Stimulated activated CD8-positive, alpha-beta memory T cell treated with anti-CD3 and anti-CD28 coated beads, Interleukin-12 subunit alpha, Interleukin-12 subunit beta, amount 100 ng/mL, for 24 hours (primary cell): ENCODE measurements at regions not wholly inside any gene's neighbourhood (a gene's known extent, or its start where the extent isn't known, plus 50 kb on each side); places are given as distances from the start of the nearest gene placed in this dataset.

Experiments used
- DNase-seq: peaks from one replicate; pipeline ENCODE4 v3.0.0-alpha.2; 2020; ENCODE audit errors: extremely low read depth

DNA sequence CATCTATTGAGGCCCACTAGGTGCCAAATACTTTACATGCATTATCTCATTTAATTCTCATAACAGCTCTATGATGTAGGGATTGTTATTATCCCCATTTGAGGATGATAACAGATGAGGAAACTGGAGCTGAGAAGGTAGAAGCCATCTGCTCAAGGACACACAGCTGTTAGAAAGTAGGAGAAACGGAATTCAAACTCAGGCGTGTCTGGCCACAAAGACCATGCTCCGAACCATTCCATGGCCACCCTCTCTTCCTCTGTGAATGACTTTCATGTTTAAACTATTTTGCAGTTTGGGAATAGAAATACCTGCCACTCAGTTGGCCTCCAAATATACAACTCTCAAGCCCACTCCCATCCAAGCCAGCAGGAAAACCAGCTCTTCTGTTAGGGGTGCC is 87.6 kb upstream of the ANKRD55 start:
- DNase-seq = no peak

DNA sequence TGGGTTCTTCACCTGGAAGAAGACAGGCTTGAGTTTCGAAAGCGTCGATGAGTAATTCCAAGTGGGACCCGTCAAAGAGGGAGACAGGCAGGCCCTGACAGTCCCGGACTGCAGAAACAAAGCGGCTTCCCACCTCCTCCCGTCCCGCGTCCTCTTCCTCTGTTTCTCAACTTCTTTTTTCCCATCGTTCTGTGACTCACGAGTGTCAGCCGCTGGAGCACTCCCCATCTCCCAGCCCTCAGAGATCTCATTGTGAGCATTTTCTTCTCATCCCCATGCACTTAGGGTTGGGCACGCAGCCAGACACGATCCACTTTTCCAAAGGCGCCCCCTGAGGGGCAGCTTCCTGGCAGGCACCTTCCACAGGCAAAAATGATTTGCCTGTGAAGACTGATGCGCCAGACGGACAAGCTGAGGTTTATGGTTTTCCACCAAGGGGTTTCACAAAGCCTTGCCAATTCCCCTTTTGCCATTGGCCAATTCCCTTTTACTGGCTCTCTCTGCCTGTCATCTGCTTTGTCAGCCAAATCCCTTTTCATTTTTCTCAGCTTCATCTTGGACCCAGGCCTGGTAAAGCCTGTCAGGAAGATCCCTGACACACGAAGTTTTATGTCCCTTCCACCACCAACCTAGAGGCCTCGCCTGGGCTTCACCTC is 86.5 kb upstream of the ANKRD55 start:
- DNase-seq = no peak

DNA sequence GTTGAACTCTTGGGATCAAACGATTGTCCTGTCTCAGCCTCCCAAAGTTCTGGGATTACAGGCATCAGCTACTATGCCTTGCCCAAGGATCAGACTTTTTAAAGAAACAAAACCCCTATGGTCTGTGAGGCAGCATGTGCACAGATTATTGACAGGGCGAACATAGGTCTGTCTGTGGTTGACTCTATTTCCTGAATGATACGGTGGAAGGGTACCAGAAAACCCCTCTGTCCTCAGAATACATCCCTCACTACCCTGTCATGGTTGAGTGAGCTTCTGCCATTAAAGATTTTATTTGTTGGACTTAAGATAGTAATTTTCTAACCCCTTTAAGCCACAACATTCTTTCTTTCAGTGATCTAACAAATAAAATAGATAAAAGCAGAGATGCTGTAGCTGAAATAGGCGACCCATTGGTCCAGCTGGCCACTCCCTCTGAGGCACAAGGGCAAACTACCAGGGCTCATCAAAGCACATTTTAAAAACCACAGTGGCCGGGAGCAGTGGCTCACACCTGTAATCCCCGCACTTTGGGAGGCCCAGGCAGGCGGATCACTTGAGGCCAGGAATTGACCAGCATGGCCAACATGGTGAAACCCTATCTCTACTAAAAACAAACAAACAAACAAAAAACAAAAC is 84.9 kb upstream of the ANKRD55 start:
- DNase-seq = no peak

DNA sequence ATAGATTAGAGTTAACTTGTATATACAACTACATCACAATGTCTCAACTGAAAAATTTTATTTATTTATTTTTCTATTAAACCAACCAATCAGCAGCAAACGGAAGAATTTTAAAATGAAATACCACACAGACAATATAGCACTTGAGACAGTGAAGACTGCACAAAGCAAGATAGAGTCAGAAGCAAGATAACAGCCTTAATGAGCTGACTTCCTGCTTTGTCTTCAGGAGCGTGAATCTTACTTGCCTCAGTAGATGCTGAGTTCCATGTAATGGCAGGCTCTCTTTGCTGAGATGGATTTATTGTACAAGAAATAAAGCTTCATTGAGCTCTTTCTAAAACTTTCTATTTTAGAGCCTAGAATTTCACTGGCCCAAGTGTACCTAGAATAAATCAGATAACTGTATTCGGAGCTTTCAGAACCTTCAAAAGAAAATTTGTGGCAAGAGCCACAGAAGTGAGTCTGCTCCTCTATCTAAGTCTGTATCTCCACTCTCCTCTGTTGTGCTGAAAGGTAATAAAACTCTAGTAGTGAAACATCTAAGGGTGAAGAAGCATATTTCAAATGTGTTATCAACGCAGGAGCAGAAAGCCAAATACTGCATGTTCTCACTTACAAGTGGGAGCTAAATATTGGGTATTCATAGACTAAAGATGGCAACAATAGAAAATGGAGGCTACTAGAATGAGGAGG is 83.3 kb upstream of the ANKRD55 start:
- no peak for DNase-seq

DNA sequence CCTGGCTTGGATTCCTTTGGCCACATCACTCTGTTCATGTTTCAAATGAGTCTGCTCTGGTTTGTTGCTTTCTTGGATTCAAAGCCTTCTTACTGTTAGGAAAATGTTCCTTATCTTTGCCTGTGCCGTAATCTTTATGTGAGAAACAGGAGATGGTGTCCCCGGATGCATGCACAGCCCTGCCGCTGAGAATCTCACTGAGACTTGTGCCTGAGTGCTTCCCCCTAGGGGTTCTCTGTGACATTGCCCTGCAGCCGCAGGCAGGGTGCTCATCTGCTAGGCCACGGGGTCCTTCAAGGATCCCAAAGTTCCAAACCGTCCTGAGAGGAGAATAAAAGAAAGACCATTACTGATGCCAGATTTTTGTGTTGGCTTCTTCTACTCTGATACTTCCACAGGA is 81.4 kb upstream of the ANKRD55 start:
- DNase-seq = no peak

DNA sequence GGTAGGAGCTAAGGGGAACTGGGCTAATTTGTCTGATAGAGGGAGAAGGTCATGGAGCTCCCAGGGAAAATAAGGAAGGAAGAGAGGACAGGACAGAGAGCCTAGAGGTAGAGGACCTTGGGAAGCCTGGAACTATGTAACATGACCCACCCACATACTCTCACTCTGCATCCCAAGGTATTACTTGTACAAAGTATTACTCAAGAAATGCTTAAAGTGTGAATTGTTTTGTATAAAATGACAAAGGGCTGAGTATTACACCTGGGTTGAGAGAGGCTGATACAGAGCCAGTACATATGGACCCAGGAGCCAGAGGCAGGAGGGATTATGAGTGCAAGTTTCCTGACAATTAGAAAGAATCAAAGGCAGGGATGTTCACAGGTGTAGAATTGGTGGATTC is 80.5 kb upstream of the ANKRD55 start:
- DNase-seq = no peak

DNA sequence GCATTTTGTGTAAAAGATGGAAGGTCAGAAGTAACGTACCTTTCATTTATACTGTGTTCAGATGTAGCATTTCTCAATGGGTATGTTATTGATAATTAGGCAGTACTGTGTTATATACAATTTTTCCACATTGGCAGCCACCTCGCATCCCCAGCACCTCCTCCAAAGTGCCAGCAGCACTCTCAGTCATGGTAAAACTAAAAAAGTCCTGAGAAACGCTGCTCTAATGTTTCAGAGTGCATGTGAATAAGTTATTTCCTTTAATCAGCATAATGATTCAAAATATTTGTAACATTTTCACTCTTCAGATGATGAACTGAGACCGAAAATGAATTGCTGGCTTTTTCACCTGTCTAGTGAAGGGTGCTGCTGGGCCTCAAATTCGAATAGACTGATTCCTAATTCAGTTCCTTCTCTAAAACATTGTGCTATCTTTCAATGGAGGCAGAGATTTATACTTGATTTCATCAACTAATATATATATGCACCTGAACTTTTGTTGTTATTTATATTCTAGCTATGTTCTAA is 79.9 kb upstream of the ANKRD55 start:
- no peak for DNase-seq

DNA sequence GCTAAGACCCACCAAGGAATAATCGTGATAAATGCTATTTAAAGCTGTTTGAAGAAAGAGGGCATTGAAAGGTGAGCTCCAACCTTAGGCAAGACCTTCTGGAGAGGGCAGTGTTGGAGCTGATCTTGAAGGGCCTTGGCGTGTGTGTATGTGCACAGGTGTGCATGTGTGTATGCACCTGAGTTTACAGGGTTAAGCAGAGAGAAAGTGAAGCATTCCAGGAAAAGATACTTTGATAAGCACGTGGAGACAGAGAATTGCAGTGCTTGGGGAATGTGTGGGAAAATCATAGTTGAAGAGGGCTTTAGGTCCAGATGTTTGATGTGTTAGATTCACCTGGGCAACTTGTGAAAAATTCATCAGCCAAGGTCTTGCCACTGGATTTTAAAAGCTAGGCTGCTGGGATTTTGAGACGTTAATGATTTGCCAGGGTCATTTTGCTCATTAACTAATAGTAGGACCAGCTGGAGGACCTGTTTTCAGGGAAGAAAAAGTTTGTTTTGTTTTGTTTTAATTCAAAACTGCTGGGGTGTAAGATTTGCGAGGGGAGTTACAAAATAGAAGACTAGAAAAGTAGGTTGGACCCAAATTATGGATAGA is 78.3 kb upstream of the ANKRD55 start:
- no peak for DNase-seq

DNA sequence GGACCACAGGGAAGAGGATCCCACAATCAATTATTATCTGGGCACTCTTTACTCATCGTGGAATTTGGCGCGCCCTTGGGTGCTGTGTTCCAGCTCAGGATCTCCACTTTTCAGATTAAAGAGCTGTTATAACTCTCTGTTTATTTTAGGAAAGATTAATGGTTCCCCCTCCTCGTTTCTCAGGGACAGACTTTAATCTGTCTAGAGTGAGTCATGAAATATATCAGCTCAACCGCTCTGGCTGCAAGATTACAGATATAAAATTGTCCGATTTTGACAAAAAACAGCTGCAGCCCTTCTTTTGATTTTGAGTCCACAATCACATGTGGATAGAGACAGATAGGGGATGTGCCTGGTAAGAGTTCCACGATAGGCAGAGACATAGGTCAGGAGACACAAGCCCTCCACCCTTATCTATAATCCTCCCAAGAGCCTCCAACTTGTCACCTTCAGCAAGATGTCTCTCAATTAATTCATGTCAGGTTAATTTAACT is 77.6 kb upstream of the ANKRD55 start:
- DNase-seq = no peak

DNA sequence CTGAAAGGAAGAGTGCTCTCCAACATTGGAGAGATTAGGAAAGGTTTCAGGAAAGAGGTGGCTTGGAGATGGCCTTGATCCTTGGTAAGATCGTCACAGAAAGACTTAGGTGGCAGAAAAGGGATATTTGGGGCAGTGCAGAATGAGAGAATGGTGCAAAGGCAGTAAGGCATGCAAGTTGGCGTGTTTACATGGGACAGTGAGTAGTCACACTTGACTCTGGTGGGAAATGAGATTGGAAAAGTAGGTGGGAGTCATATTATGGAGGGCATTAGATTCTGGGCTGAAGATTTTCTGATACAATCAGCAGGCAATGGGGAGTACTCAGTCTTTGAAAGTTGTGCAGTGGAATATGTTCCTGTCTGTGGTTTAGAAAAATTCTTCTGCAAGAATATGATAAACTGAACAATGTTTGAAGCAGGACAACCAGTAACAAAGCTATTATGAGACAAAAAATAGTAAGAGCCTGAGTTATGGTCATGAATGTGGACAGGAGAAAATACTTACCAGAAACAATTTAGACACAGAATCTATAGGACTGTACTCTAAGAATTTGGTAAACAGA is 76.2 kb upstream of the ANKRD55 start:
- DNase-seq = no peak

DNA sequence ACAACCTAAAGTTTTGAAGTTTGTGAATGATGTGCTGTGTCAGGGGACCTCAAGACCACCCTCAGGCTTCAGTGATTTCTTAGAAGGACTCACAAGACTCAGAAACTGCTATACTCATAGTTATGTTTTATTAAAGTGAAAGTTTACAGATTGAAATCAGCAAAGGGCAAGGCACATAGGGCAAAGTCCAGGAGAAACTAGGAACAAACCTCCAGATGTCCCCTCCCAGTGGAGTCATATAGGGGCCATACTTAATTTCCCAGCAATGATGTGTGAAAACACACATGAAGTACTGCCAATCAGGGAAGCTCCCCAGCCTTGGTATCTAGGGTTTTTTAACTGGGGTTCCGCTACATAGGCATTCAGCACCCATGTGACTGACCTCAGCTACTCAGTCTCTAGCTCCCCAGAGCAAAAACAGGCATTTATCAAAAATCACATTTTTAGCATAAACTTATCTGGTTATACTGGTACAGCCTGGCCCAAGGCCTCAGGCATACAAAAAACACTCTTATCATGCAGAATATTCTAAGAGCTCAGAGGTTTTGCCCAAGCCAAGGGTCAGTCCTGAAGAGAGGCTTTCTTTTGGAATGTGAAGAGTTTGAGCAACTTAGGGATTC is 74.7 kb upstream of the ANKRD55 start:
- no peak for DNase-seq

DNA sequence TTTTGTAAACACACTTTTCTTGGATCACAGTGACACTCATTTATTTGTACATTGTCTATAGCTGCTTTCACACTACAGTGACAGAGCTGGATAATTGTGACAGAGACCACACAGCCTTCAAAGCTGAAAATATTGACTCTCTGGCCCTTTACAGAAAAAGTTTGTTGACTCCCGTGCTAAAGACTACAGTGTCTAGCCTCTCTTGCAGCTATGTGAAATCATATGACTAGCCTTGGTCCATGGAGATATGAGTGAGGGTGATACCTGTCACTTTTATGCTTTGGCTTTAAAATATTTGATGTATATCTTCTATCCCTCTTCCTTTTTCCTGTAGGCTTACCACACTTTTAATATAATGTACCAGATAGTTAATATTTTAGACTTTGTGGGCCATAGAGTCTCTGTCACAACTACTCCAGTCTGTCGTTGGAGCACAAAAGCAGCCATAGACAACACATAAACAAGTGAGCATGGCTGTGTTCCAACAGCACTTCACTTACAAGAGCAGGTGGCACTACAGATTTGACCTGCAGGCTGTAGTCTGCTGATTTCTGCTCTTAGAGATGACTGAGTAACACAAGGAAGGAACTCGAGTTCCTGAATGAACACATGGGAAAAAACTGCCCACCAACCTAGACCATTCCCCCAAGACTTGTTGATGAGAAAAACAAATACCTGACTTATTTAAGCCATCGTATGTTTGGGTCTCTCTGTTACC is 73.5 kb upstream of the ANKRD55 start:
- no peak for DNase-seq

DNA sequence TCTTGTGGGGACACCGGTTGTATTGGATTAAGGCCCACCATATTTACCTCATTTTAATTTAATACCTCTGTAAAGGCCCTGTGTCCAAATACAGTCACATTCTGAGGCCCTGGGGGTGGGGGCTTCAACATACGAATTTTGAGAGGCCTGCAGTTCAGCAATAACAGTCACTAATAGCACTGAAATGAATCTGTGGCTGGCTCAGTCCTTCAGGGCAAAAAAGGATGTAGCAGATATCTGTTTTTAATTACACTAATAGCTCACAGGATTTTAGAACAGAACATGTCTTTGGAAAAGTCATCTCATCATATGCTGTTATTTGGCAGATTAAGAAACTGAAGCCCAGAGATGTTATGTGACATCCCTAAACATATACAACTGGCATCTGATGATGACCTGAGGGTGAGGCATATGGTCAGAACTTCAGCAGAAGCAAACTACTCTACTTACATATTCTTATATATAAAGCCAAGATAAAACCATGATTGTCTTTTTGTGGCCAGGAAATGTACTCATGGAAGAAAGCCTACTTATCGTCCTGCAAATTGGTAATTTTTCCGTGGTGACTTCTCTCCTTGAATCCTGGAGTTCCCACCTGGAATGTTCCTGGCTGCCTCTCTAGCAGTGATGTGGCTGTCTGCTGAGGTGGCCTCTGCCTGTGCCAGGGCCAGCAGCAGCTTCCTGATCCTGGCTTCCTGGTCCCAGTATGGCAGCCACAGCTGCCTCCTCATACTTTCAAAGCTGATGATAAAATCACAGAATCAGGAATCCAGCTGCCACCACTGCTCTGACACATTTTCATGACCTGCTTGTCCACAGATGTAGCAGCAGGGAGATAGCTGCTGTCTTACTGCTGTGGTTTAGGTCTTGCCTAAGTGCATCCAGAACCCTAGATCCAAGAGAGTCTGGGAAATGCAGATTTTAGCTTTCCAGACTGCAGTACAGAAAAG is 72.1 kb upstream of the ANKRD55 start:
- no peak for DNase-seq

DNA sequence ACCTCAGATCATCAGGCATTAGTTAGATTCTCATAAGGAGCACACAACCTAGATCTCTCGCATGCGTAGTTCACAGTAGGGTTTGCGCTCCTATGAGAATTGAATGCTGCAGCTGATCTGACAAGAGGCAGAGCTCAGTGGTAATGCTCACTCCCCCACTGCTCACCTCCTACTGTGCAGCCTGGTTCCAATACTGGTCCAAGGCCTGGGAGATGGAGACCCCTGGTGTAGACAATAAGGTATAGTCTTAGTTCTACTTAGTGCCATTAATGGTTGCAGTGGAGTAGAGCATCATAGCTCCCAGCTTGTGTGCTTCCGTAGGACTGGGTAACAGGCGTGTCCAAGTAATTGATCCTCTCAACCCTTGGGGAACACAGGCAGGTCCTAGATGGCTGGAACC is 70.4 kb upstream of the ANKRD55 start:
- no peak for DNase-seq

DNA sequence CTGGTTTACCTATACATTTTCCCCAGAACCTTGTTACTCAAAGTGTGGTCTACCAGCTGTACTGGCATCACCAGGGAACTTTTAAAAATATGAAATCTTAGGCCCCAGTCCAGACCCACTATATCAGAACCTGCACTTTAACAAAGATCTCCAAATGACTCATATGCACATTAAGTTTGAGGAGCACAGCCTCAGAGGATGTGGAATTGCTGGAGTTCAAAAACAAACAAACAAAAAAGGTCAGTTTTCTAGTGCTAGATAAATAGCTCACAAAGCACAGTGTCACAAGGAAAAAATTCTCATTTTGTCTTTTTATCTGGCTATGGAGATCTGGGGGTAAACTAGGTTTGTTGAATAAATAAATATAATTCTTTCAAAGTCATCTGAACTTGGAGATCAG is 68.9 kb upstream of the ANKRD55 start:
- DNase-seq = no peak

DNA sequence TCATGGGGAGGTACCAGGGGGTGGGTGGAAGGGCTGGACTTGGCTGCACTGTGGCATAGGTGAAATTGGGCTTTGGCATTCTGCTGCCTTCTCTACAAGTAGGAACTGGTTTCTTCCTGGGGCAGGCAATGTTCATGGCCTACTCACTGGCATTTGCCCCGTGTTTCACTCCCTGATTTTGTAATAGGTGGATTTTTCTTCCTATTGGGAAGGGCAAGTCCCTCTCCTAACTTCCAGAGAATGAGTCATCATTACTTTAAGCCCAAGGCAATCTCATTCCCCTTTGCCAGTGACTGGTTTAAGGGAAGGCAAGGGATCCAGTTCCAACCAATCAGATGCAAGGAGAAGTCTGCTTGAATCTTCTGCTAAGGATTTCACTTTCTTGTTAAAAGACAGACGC is 67.9 kb upstream of the ANKRD55 start:
- no peak for DNase-seq

DNA sequence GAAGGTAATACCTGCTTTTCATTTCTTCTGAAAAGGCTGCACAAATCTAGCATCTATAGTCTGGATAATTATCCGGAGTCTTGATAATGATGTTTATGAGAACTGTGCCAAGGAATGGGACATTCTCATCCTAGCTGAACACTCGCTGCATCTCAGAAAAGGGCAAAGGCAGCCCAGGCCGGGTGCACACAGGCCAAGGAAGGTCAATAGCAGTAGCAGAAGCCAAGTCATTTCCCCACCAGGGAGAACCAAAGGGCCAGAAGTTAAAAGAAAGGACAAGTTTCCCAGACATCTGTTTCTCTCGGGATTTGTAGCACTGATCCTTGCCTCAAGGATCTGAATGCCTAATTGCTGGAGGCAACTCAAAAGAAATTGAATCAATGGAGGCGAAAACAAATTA is 66.1 kb upstream of the ANKRD55 start:
- DNase-seq = no peak

DNA sequence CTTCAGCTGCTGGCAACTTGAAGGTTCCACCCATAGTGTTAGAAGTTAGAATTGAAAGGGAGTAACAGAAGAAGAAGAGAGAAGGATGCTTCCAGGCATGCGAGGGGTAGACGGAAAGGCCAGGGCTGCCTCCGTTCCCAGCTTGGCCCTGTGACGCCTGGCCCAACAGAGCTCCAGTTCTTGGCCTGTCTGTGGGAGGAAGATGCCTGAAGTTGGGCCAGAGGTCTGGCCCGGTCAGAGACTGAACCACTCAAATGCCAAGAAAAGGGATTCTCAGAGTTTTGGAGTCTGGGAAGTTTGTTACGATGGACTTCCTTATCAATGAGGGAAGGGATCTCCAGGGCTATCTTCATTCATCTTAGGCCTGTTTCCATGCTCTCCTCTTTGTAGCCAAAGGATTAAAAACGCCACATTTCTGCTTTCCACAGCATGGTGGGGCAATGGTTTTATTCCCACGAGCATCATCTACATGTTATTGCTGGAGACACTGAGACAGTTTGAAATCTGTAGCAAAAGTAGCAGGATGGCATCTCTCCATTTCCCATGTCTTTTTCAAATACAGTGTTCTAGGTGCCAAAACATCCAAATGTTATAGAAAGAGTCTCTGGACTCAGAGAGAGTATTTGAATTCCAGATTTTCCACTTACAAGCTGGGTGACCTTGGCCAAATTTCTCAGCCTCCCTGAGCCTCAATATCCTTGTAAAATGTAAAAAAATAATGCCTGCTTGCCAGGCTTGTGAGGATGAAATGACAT is 65.4 kb upstream of the ANKRD55 start:
- no peak for DNase-seq

DNA sequence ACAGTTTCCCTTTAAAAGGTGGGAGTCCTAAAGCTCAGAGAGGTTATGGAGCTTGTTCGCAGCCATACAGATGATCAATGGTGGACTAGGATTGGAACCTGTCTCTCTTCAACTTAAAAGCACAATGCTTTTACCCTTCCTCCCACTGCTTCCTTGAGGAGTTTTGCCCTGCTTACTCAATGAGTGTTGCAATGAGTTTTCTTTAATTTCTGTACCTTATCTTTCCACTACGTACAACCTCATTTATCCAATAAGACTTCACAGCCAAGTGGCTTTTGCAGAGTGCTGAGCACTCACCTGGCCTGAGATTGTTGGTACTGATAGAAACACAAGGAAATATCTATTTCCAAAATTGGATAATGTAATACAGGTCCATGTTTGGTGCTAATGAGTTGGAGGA is 64.7 kb upstream of the ANKRD55 start:
- no peak for DNase-seq
